Thyroid gland (tissue), 4 donors: ENCODE measurements at regions not wholly inside any gene's neighbourhood (a gene's known extent, or its start where the extent isn't known, plus 50 kb on each side); places are given as distances from the start of the nearest gene placed in this dataset.

ENCODE experiments used
- DNase-seq, 2 donors: peaks; one replicate each; pipeline ENCODE4 v3.0.0-alpha.2; 2019
- H3K27ac ChIP-seq, 3 donors: fragments of 200-600 bp; sonication (generic); 1 replicate in 2 of 3; 2 replicates in 1 of 3; pipeline ENCODE4 v1.5.1; 2016 to 2019; ENCODE audit warnings: mild to moderate bottlenecking in 1 of 3, moderate library complexity in 1 of 3
- H3K27me3 ChIP-seq: fragments of 200-600 bp; sonication (generic); one replicate; pipeline ENCODE4 v1.5.1; 2019
- H3K36me3 ChIP-seq, 2 donors: fragments of 200-600 bp; sonication (generic); one replicate each; pipeline ENCODE4 v1.5.1; 2016 to 2019
- H3K4me1 ChIP-seq, 2 donors: fragments of 200-600 bp; sonication (generic); one replicate each; pipeline ENCODE4 v1.5.1; 2017 to 2019
- H3K4me3 ChIP-seq, 3 donors: fragments of 200-600 bp; sonication (generic); replicated peaks in 1 of 3; 1 replicate in 2 of 3; 2 replicates in 1 of 3; pipeline ENCODE4 v1.5.1; 2016; ENCODE audit warnings: mild to moderate bottlenecking in 1 of 3
- H3K9me3 ChIP-seq: fragments of 200-600 bp; sonication (generic); one replicate; pipeline ENCODE4 v1.5.1; 2017
- CTCF ChIP-seq, 6 experiments: fragments of 200-600 bp in 3 of 6; fragments of 450-650 bp in 3 of 6; sonication (generic) in 3 of 6; IDR thresholded peaks; one replicate each; pipeline ENCODE4 v1.5.1; 2016 to 2019; ENCODE audit warnings: antibody characterized with exemption in 6 of 6, mild to moderate bottlenecking in 2 of 6, inconsistent platforms in 1 of 6, moderate library complexity in 1 of 6
- POLR2A ChIP-seq, 2 donors: fragments of 450-650 bp; IDR thresholded peaks; one replicate each; pipeline ENCODE4 v1.6.1; 2017; ENCODE audit warnings: antibody characterized with exemption in 2 of 2, mild to moderate bottlenecking in 2 of 2, moderate library complexity in 1 of 2
- WGBS, 2 donors: methylation state at CpG; one replicate each; pipeline ENCODE4 v1.1.5; 2017; 5-methylcytosine and 5-hydroxymethylcytosine counted together
- intact Hi-C: fragments of 100-400 bp; cut with DNase I; formaldehyde crosslinking; loops from one replicate; pipeline ENCODE4 v1.15.1; 2023

DNA sequence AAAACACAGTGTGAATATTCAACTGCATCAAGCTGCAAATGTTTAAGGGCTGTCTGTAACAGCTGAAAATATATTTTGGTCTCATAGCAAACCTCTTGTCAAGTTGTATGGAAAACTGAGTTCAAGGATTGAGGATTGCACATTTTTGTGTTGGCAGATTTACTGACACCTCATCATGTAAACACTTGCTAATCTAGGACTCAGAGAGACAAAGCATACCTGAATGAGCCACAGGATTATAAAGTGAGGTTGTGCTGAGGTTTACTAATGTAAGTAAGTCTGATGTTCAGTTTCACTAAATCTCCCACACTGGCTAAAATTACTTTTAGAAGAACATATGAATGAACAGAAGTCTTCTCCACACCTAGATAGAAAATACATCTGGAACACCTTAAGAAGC lies 1993.1 kb upstream of the CELF4 start:
- Histone ChIP-seq H3K36me3 (no peaks in the 10 kb centered on the region), H3K9me3 (no peaks in the 10 kb centered on the region), H3K4me3 (no peak overlapping the region), H3K4me1 (no peaks in the 10 kb centered on the region), H3K27ac (no peak overlapping the region), H3K27me3 (no peaks in the 10 kb centered on the region)
- DNase-seq, result no peak
- intact Hi-C loops, result no loop called here
- TF ChIP-seq POLR2A (IDR thresholded peaks at IDR 0.05) (no peak), CTCF (IDR thresholded peaks at IDR 0.05) (no peak)

DNA sequence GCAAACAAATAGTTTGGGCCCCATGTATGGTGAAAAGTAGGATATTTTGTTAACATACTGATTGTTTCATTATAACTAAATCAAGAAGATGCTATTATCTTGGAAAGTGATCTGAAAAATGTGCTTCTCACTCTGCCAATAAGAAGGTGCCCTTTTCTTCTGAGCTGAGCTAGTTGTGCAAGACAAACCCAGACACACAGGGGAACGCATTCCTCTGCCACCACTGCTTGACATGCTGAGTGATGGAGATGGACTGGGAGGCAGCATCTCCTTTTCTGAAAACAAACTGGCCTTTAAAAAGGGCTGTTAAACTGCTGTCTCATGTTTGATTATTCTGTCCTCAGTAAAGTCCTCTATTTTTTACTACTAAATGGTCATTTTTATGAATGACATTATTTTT lies 1989.9 kb upstream of the CELF4 start:
- TF ChIP-seq POLR2A (IDR thresholded peaks at IDR 0.05) (no peak), CTCF (IDR thresholded peaks at IDR 0.05) (no peak)
- intact Hi-C loops, result no loop called here
- 81 to 91% methylated on average over 1 of the region's 1 CpG for WGBS, 2 donors

DNA sequence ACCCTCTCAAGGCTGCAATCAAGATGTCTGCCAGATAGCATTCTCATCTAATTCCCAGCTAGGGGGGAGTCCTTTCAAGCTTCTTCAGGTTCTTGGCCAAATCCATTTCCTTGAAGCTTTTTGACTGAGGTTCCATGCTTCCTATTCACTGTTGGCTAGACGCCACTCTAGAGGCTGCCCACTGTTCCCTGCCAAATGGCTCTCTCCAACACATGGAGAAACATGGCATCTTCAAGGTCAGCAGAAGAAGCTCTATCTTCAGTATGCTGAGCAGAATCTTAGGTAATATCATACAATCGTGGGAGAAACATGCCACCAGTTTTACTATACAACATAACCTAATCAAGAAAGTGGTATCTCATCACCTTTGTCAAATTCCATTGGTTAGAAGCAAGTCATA lies 1985.1 kb upstream of the CELF4 start:
- no peak for DNase-seq
- 83 to 92% methylated on average over 2 of the region's 2 CpGs for WGBS, 2 donors

More for the DNA sequence above, 1989.9 kb upstream of the CELF4 start:
- Histone ChIP-seq H3K4me1 (no peaks in the 10 kb centered on the region), H3K27ac (no peak overlapping the region), H3K4me3 (no peak overlapping the region), H3K27me3 (no peaks in the 10 kb centered on the region), H3K9me3 (no peaks in the 10 kb centered on the region), H3K36me3 (no peaks in the 10 kb centered on the region)
- DNase-seq, result no peak

DNA sequence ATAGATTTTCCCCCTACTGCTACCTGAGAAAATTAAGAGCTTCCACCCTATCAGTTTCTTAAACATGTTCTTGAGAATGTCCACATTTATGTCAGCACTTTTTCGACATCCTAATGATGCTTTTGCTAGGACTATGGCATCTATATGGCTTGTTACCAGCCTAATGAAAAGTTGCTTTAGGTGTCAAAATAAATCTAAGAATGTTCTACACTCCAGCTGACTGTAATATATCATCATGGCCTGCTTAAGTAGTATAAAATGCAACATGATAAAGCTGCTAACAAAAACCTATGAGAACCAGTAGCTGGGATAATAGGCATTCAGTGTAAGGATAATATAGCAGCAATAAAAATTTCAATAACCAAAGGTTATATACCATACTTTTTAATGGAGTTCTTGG lies 1983.5 kb upstream of the CELF4 start:
- no peaks in the 10 kb centered on the region for H3K27me3 ChIP-seq
- H3K36me3 ChIP-seq, result no peaks in the 10 kb centered on the region
- intact Hi-C loops, result no loop called here
- DNase-seq, result no peak
- no peaks in the 10 kb centered on the region for H3K9me3 ChIP-seq
- H3K27ac ChIP-seq, result no peak overlapping the region
- H3K4me3 ChIP-seq, result no peak overlapping the region
- 89 to 95% methylated on average over 1 of the region's 1 CpG for WGBS, 2 donors
- TF ChIP-seq CTCF (IDR thresholded peaks at IDR 0.05), result no peak
- TF ChIP-seq POLR2A (IDR thresholded peaks at IDR 0.05), result no peak
- H3K4me1 ChIP-seq, result no peaks in the 10 kb centered on the region

More for the DNA sequence above, 1985.1 kb upstream of the CELF4 start:
- H3K27ac ChIP-seq, result no peak overlapping the region
- H3K9me3 ChIP-seq, result no peaks in the 10 kb centered on the region
- no peaks in the 10 kb centered on the region for H3K36me3 ChIP-seq
- no peaks in the 10 kb centered on the region for H3K27me3 ChIP-seq
- no peak overlapping the region for H3K4me3 ChIP-seq
- H3K4me1 ChIP-seq, result no peaks in the 10 kb centered on the region
- TF ChIP-seq POLR2A (IDR thresholded peaks at IDR 0.05) (no peak), CTCF (IDR thresholded peaks at IDR 0.05) (no peak)
- intact Hi-C loops, result no loop called here

DNA sequence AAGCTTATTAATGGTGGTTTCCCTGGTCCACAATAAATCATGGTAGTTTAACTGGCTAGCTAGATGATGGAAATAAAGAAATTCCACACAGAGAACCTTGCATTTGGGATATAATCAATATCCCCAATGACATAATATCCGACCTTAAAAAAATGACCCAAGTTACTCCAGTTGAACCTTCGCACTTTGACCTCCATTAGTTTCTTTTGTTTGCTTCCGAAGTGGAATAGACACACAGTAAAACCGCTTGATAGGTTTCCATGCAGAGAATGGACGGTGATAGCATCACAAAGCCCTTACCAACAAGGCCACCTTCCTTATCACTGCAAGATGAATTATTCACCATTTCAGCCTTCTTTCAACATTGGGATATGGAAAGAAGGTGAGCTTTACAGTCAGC lies 1966.1 kb upstream of the CELF4 start:
- H3K27ac ChIP-seq, result no peak overlapping the region
- H3K36me3 ChIP-seq, result no peaks in the 10 kb centered on the region
- intact Hi-C loops, result no loop called here
- H3K27me3 ChIP-seq, result no peaks in the 10 kb centered on the region
- 80 to 97% methylated on average over 5 of the region's 5 CpGs for WGBS, 2 donors
- no peaks in the 10 kb centered on the region for H3K9me3 ChIP-seq
- no peak for DNase-seq
- no peak overlapping the region for H3K4me3 ChIP-seq
- TF ChIP-seq CTCF (IDR thresholded peaks at IDR 0.05), result no peak
- no peak for TF ChIP-seq POLR2A (IDR thresholded peaks at IDR 0.05)
- no peaks in the 10 kb centered on the region for H3K4me1 ChIP-seq
